Spinal cord (tissue), 9 donors: ENCODE measurements at regions not wholly inside any gene's neighbourhood (a gene's known extent, or its start where the extent isn't known, plus 50 kb on each side); places are given as distances from the start of the nearest gene placed in this dataset.
"Not testable (repeated sequence)": the region's sequence is repeated elsewhere in the genome, so short reads cannot be mapped to it uniquely, and the experiment has no call there.

ENCODE experiments used
- DNase-seq, 6 donors: peaks; one replicate each; pipeline versions ENCODE4 v3.0.0 to v3.0.0-alpha.2; 2013 to 2015; ENCODE audit warnings: low spot score in 6 of 6, low read depth in 4 of 6
- H3K27ac ChIP-seq: one replicate; pipeline ENCODE4 v1.5.1; 2013; ENCODE audit warnings: low read depth, low read length, control low read depth
- H3K27me3 ChIP-seq: one replicate; pipeline ENCODE4 v1.6.1; 2013; ENCODE audit warnings: low read length; ENCODE audit not compliant: control insufficient read depth, insufficient read depth
- H3K36me3 ChIP-seq: one replicate; pipeline ENCODE4 v1.6.1; 2013; ENCODE audit warnings: low read length; ENCODE audit not compliant: control insufficient read depth, insufficient read depth
- H3K4me1 ChIP-seq: one replicate; pipeline ENCODE4 v1.6.1; 2013; ENCODE audit warnings: low read length; ENCODE audit not compliant: control insufficient read depth, insufficient read depth
- H3K4me3 ChIP-seq: one replicate; pipeline ENCODE4 v1.5.1; 2013; ENCODE audit warnings: low read depth, low read length, control low read depth
- H3K9me3 ChIP-seq: one replicate; pipeline ENCODE4 v1.6.1; 2013; ENCODE audit warnings: low read length; ENCODE audit not compliant: control insufficient read depth, insufficient read depth
- WGBS: methylation state at CpG from one replicate; pipeline ENCODE4 v1.1.5; 2013; ENCODE audit warnings: missing lambda C conversion rate; ENCODE audit not compliant: insufficient coverage; 5-methylcytosine and 5-hydroxymethylcytosine counted together
- donor health status: healthy.

GRCh38 chr11:134987223-134987768 is 575.3 kb upstream of the B3GAT1 start:
- H3K27ac ChIP-seq = no peak overlapping the region
- WGBS = 46% methylated on average over 4 of the region's 7 CpGs
- H3K36me3 ChIP-seq = no peaks in the 10 kb centered on the region
- no peaks in the 10 kb centered on the region for H3K27me3 ChIP-seq
- peaks cover 8% of the 10 kb centered on the region for H3K4me1 ChIP-seq
- H3K9me3 ChIP-seq = no peaks in the 10 kb centered on the region
- DNase-seq = no peak
- H3K4me3 ChIP-seq = no peak overlapping the region

DNA sequence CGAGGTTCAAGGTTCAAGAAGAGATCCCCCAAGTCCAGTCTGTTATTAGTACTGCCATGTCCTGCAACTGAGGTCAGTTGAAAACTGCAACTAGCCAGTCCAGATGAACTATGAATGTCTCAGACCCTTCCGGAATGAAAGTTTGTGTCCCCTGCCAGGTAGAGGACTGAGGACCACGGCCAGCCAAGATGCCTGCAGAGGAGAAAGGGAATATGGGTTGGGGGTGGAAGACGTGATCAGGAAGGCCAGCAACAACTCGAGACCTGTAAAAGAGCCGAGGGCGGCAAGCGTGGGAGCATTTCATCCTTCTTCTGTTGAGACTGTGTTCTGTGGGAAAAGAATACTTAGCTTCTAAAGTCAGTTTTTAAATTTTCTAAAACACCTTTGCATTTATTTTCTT is 572.4 kb upstream of the B3GAT1 start:
- Histone ChIP-seq H3K4me3 (no peak overlapping the region), H3K27ac (no peak overlapping the region), H3K36me3 (no peaks in the 10 kb centered on the region), H3K4me1 (peaks cover 10% of the 10 kb centered on the region), H3K27me3 (no peaks in the 10 kb centered on the region), H3K9me3 (no peaks in the 10 kb centered on the region)
- WGBS = 86% methylated on average over 3 of the region's 8 CpGs
- no peak for DNase-seq

- H3K9me3 ChIP-seq, H3K4me3 ChIP-seq, H3K4me1 ChIP-seq, H3K27ac ChIP-seq, H3K27me3 ChIP-seq, H3K36me3 ChIP-seq, DNase-seq: not testable (repeated sequence)
- 82% methylated on average over 6 of the region's 8 CpGs for WGBS
These were observed 570.4 kb upstream of the B3GAT1 start for GRCh38 chr11:134982432-134982831.

DNA sequence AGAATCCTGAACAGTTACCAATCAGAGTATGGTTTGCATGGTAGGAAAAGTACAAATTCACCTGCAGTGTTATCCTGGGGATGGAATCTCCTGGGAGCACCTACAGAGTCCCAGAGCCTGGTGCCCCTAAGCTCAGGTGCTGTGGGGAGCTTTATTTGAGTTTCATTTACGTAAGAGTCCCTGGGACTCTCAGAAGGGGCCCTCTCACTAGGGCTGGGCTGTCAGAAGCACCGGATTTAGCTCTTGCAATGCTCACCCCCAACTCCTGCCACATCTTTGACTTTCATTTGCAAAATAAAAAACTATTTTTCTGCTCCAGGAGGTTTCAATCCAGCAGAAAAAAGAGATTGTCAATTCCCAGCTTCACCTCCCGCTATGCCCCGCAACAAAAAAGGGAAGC is 569.8 kb upstream of the B3GAT1 start:
- no peaks in the 10 kb centered on the region for H3K9me3 ChIP-seq
- H3K4me3 ChIP-seq = no peak overlapping the region
- DNase-seq = no peak
- no peak overlapping the region for H3K27ac ChIP-seq
- H3K4me1 ChIP-seq = peaks cover 3% of the 10 kb centered on the region
- 25% methylated on average over 1 of the region's 4 CpGs for WGBS
- H3K36me3 ChIP-seq = no peaks in the 10 kb centered on the region
- no peaks in the 10 kb centered on the region for H3K27me3 ChIP-seq

DNA sequence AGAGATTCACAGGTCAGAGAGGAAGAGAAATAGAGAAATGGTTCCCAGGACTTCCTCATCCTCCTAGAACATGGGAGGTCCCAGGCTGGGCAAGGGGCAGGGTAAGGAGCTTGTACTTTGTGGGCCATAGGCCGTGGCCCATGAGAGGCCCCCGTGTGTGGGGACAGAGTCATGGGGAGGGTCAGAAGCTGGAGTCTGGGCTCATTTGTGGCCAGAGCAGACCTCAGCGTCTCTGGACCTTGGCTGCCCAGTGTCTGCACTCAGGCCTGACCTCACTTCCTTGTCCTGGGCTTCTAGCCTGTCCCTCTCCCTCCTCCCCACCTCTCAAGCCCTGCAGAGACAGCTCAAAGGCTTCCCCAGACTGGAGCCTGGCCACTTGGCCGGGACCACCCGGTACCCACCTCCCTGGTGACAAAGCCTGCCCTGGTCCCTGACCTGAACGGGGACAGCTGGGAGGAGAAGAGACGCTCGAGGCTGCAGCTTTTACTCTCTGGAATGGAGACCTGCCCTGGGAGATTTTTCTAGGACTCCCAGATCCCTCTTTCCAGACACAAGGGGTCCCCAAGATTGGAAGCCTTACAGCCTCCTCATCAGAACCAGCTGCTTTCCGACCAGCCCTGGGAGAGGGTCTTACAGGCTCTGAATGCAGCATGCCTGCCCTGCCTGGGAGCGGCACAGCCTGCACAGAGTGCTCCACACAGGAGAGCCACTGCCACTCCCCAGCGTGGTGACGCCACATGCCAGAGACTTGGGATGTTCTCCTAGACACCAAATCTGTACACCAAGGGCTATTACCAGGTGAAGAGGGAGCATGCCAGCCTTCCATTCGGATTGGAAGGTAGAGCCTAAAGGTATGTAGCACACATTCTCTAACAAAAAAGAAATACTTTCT is 569.0 kb upstream of the B3GAT1 start:
- 74% methylated on average over 6 of the region's 13 CpGs for WGBS
- Histone ChIP-seq H3K27me3 (no peaks in the 10 kb centered on the region), H3K27ac (no peak overlapping the region), H3K9me3 (no peaks in the 10 kb centered on the region), H3K36me3 (no peaks in the 10 kb centered on the region), H3K4me1 (peaks cover 3% of the 10 kb centered on the region), H3K4me3 (no peak overlapping the region)
- DNase-seq = no peak

GRCh38 chr11:134979089-134979457 is 567.0 kb upstream of the B3GAT1 start:
- H3K4me3 ChIP-seq, H3K27me3 ChIP-seq, DNase-seq, H3K27ac ChIP-seq, H3K36me3 ChIP-seq, H3K9me3 ChIP-seq, H3K4me1 ChIP-seq: not testable (repeated sequence)
- 100% methylated on average over 1 of the region's 12 CpGs for WGBS

DNA sequence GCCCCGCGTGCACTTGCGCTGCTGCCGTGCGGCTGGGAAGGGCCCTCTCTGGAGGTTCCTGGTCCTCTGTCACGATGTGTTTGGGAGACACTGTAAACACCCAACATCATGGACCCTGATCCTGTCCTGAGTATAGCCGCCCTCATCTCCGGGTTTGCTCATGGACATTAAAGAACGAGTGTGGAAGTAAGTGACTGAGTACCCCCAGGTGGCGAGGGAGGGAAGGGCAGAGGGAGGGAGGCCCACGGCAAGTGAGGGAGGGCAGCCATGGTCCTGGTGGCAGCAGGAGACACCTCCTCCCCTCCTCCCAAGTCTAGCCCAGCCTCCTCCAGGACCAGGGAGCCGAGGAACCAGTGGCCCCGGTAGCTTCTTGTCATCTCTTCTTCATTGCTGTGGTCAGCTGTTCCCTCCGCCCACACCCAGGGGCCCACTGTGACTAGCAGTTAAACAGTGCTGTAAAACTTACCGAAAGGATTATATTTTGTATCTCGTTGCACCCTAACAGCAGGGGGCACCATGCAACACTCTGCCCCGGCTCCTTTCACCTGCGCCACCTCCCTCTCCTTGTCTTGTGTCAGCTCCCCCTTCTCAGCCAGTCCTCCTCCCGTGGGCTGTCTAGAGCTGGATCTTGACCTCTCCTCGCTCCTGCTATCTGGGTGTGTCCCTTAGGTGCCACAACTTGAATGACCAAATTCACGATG is 566.5 kb upstream of the B3GAT1 start:
- Histone ChIP-seq H3K27ac (no peak overlapping the region), H3K4me3 (no peak overlapping the region)
- WGBS = 88% methylated on average over 15 of the region's 21 CpGs

DNA sequence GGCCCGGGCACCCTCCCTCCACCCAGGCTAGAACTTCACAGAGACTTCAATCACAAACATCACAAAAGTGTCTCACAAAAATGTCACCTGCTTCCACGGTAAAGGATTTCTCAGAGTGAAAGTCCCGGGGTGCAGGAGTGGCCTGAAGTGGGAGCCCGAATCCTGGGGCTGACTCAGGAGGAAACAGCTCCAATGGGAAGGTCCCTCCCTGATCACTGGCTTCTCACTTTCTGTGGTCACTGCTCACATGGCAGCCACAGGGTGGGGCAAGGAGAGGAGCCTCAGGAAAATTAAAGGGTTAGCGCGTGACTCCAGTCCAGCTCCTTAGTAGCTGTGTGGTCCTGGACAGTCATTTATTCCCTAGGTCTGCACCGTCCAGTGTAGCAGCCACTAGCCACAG is 564.5 kb upstream of the B3GAT1 start:
- Histone ChIP-seq H3K9me3 (no peaks in the 10 kb centered on the region), H3K27me3 (no peaks in the 10 kb centered on the region), H3K36me3 (no peaks in the 10 kb centered on the region), H3K27ac (no peak overlapping the region), H3K4me1 (peaks cover 3% of the 10 kb centered on the region), H3K4me3 (no peak overlapping the region)
- 86% methylated on average over 7 of the region's 7 CpGs for WGBS
- no peak for DNase-seq

More for the DNA sequence above, 566.5 kb upstream of the B3GAT1 start:
- no peaks in the 10 kb centered on the region for H3K9me3 ChIP-seq
- no peak for DNase-seq
- peaks cover 3% of the 10 kb centered on the region for H3K4me1 ChIP-seq
- no peaks in the 10 kb centered on the region for H3K27me3 ChIP-seq
- no peaks in the 10 kb centered on the region for H3K36me3 ChIP-seq

GRCh38 chr11:134975866-134976376 is 563.9 kb upstream of the B3GAT1 start:
- Histone ChIP-seq H3K27me3 (no peaks in the 10 kb centered on the region), H3K27ac (no peak overlapping the region), H3K4me3 (no peak overlapping the region), H3K9me3 (no peaks in the 10 kb centered on the region), H3K36me3 (no peaks in the 10 kb centered on the region), H3K4me1 (peaks cover 3% of the 10 kb centered on the region)
- 86% methylated on average over 9 of the region's 9 CpGs for WGBS
- DNase-seq = no peak
